ENCODE measurements at regions not wholly inside any gene's neighbourhood (a gene's known extent, or its start where the extent isn't known, plus 50 kb on each side); places are given as distances from the start of the nearest gene placed in this dataset.
A peak's percentile ranks its signal among the peaks of the same experiment; 100 is the strongest.

DNA sequence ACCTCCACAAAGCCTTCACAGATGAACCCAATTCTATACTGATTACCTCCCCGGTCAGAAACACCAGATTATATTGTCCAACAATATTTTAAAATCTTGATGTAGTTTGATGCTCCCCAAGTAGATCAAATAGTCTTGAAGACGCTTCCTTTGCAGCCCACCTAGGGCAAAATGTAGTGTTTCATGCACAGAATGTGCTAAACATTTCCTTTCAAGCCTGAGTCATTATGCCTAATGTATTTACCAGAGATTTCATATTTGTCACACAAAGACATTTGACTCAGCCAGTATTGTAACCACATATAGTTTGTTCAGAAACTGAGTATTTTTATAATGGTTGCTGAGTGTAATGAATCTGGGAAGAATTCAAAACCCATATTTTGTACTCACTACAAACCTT, 1396.8 kb downstream of the LRRC4C start:
- DNase-seq (ENCODE audit: low read depth in 3 of 3, low spot score in 2 of 3), result no peak

DNA sequence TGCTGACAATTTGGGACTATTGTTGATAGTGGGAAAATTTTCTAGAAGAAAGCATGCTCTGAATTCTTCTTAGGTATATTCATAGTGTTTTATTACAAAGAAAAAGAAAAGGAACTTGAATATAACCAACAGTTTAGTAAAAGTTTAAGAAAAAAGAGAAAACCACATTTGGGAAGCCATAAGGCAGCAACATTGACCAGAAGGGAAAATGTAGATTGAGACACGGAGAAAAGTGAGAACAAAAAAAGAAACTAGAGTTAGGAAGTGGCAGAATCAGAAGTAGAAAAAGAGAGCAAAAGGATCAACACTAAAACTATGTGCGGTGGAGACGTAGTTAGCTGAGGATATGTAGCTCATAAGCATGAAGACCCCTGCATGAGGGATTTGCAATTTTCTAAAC, 1398.2 kb downstream of the LRRC4C start:
- DNase-seq (ENCODE audit: low read depth in 3 of 3, low spot score in 2 of 3), result no peak

GRCh38 chr11:40054631-40055030, 1404.8 kb downstream of the LRRC4C start:
- DNase-seq (ENCODE audit: low read depth in 3 of 3, low spot score in 2 of 3), result no peak

DNA sequence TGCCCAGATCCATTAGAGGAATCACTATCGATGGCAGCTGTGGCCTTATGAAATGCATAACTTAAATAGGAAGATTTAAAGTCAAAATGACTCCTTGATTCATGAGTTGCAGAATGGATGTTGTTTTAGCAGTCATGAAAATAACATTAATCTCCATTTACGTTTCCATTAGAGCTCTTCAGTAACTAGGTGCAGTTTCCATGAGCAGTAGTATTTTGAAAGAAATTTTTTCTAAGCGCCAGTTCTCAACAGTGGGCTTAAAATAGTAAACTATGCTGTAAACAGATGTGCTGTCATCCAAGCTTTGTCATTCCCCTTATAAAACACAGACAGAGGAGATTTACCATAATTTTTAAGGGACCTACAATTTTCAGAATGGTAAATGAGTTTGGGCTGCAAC, 1414.1 kb downstream of the LRRC4C start:
- no peak for DNase-seq (ENCODE audit: low read depth in 3 of 3, low spot score in 2 of 3)

- no peak for DNase-seq (ENCODE audit: low read depth in 3 of 3, low spot score in 2 of 3)
Measured at GRCh38 chr11:40037005-40037404, 1422.4 kb downstream of the LRRC4C start.

GRCh38 chr11:40032331-40032730, 1427.1 kb downstream of the LRRC4C start:
- no peak for DNase-seq (ENCODE audit: low read depth in 3 of 3, low spot score in 2 of 3)

DNA sequence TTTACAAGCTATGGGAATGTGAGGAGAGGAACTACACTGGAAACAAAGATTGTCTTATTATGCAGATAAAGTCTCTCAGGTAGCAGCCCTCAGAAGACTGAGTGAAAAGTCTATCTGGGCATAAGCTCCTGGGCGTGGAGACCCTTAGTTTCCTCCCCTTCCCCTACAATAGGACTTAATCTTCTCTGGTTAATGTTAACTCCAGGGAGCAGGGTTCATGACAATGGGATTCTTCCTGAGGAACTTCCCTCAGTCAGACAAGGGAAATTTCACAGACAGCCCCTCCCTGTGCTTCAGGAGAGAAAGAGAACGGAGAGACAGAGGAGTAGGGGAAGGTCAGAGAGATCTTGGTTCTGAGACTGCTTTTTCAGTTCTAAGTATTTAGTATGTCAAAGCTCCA, 1428.6 kb downstream of the LRRC4C start:
- DNase-seq (ENCODE audit: low read depth in 3 of 3, low spot score in 2 of 3), result no peak

DNA sequence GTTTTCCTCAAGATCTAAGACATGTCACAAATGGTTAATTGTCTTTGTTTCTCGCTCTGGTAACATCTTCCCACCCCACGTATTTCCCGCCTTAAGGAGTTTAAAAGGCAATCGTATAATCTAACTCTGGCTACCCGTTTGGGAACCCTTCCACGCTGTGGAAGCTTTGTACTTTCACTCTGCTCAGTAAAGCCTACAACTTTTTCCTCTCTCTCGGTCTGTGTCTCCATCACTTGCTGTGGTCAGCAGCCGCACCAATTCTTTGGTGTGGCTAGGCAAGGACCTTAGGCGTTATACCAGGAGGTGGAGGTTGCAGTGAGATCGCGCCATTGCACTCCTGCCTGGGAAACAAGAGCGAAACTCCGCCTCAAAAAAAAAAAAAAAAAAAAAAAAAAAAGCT, 1430.1 kb downstream of the LRRC4C start:
- DNase-seq (ENCODE audit: low read depth in 3 of 3, low spot score in 2 of 3), result peak; percentile 25 to 33 (median 29)

- DNase-seq (ENCODE audit: low read depth in 3 of 3, low spot score in 2 of 3), result no peak
Measured at GRCh38 chr11:40027720-40028119, 1431.7 kb downstream of the LRRC4C start.

DNA sequence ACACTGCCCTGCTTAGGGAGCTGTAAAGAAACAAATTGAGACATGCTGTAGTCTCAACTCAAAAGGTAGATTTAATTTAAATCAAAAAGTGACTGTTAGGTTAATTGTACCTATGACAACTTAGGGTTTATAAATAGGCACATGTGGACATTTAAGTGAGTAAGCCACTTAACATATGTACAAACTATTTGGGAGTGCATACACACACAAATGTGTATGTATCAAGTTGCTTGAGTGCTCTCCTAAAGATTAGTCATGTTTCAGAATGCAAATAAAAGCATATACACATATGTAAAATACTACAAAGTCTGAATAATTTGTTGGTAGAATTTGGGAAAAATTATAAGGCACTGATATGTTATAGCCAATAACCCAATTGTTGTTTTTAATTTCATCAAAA, 1435.7 kb downstream of the LRRC4C start:
- DNase-seq (ENCODE audit: low read depth in 3 of 3, low spot score in 2 of 3), result no peak

DNA sequence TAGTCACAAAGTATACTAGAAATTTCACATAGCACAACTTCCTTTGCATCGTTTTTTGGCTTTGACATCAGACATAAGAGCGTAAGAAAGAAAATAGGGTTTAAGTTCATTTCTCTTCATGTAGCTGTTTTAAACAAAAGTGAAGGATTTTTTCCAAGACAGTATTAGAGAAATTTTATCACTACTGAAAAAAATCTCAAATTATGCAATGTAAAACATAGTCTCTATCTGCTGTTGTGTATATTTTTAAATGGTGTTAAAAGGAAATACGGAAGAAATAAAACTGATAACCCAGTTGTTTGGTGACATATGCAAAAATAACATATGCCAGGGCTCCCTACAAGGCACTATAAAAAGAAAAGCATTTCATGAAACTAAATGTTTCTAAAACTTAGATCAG, 1449.4 kb downstream of the LRRC4C start:
- no peak for DNase-seq (ENCODE audit: low read depth in 3 of 3, low spot score in 2 of 3)

- DNase-seq (ENCODE audit: low read depth in 3 of 3, low spot score in 2 of 3), result no peak
Measured at GRCh38 chr11:39992551-39992950, 1466.9 kb downstream of the LRRC4C start.

- peak; percentile 44 to 62 (median 62) for DNase-seq (ENCODE audit: low read depth in 3 of 3, low spot score in 2 of 3)
Measured at GRCh38 chr11:39990421-39990831, 1469.0 kb downstream of the LRRC4C start.

DNA sequence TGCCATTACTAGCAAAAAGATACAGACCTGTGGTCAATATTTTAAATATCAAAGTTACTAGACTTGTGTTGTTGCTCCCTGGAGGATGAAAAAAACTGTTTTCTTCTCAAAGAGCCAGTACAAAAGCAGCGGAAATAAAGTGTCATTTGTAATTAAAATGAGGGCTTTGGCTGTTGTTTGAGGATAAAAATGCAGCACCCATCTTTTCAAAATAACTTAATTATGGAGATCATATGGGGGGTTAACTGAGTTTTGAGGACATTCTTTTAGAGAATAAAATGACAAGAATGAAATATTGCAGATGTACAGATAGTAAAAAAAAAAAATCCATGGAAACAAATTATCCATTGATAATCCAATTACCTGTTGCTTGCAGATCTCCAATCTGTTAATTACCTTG, 1484.4 kb downstream of the LRRC4C start:
- DNase-seq (ENCODE audit: low read depth in 3 of 3, low spot score in 2 of 3), result no peak

DNA sequence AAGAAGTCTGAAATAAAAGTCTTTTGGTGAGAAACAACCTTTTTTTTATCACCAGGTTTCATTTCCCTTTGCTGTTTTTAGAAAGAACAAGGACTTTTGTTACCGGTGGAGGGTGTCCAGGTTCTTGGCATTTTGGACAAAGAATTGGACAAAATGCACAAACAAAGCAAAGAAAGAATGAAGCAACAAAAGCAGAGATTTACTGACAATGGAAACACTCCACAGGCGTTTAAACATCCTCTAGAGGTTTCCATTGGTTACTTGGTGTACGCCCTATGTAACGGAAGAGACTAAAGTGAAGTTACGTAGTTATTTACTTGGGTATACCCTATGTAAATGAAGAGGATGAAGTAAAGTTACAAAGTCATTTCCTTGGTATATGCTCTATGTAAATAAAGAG, 1487.0 kb downstream of the LRRC4C start:
- DNase-seq (ENCODE audit: low read depth in 3 of 3, low spot score in 2 of 3), result no peak

DNA sequence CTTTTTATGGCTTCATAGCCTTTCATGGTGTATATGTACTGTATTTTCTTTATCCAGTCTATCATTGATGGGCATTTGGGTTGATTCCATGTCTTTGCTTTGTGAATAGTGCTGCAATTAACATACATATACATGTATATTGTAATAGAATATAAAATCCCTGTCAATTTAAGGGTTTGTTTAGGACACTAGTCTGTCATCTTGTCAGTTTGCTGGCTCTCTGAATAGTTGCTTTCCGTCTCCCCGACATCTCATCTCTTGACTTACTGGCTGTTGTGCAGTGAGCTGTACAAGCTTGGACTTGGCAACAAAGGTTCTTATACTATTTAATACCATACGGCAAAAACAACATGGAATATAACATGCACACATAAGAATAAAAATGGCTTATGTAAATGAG, 1487.5 kb downstream of the LRRC4C start:
- no peak for DNase-seq (ENCODE audit: low read depth in 3 of 3, low spot score in 2 of 3)

- DNase-seq (ENCODE audit: low read depth in 3 of 3, low spot score in 2 of 3), result no peak
Measured at GRCh38 chr11:39968071-39968470, 1491.4 kb downstream of the LRRC4C start.

DNA sequence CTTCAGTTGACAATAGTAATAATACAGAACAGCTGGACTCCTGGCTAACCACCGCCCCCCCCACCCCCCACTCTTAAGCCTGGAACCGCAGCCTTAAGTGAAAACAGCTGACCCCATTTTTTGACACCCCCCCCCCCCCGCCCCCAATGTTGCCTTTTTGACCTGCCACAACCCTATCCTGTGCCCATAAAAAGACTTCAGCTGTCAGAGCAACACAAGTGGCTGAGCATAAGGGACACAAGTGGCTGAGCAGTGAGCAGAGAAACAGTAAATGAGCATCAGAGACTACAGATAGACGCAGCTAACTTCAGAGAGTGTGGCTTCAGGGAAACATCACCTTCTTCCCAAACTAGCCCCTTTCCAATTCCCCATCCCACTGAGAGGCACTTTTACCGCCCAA, 1493.8 kb downstream of the LRRC4C start:
- no peak for DNase-seq (ENCODE audit: low read depth in 3 of 3, low spot score in 2 of 3)

- DNase-seq (ENCODE audit: low read depth in 3 of 3, low spot score in 2 of 3), result peak in 1 of 3 donors; percentile 6
Measured at GRCh38 chr11:39960206-39960605, 1499.2 kb downstream of the LRRC4C start.

DNA sequence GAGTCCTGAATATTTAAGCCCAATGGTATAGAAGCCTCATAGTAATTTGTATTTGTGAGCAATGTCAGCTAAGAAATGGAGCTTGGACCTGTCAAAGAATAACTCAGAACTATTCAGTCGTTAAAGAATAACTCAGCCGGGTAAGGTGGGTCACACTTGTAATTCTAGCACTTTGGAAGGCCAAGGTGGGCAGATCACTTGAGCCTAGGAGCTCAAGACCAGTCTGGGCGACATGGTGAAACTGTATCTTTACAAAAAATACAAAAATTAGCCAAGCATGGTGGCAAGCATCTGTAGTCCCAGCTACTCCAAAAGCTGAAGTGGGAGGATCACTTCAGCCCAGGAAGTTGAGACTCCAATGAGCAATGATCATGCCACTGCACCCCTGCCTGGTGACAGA, 1526.5 kb downstream of the LRRC4C start:
- DNase-seq (ENCODE audit: low read depth in 3 of 3, low spot score in 2 of 3), result peak in 2 of 3 donors; percentile 13 to 15

GRCh38 chr11:39917256-39917655, 1542.2 kb downstream of the LRRC4C start:
- DNase-seq (ENCODE audit: low read depth in 3 of 3, low spot score in 2 of 3), result no peak

GRCh38 chr11:39910087-39910486, 1549.4 kb downstream of the LRRC4C start:
- DNase-seq (ENCODE audit: low read depth in 3 of 3, low spot score in 2 of 3), result no peak

DNA sequence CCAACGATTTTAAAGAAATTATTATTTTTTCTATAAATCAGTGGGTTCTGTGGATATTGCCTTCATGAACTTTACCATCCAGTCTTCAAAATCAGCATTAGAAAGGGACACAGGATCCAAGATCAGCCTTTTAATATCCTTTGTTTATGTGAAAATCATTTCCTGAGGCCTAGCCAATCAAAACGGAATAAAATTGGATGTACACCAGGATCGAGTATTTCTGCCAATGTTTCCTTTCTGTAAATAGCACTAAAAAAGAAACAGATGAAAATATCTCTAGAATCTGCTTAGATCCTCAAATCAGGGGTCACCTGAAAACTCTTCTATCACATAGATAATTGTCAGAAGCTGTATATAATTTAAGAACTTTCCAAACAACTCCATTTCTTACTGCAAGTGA, 1598.5 kb downstream of the LRRC4C start:
- no peak for DNase-seq (ENCODE audit: low read depth in 3 of 3, low spot score in 2 of 3)

DNA sequence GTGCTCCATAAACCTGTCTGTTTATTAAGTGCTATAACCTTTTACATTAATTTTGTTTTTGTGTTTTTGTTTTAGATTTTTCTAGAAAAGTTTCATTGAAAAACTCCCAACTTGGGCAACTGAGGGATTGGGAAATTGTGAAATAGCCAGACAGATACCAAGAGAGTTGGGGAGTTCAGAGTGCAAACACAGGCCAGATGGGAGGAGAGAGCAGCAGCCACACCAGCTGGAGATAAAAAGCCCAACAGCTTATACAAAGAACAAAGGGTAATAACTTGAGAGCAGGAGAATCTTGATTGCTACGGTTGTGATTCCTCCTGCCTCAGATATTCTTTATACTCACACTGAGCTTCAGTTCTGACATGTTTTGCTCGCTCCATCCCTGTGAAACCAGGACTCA, 1642.2 kb downstream of the LRRC4C start:
- no peak for DNase-seq (ENCODE audit: low read depth in 3 of 3, low spot score in 2 of 3)
